ENCODE measurements at regions not wholly inside any gene's neighbourhood (a gene's known extent, or its start where the extent isn't known, plus 50 kb on each side); places are given as distances from the start of the nearest gene placed in this dataset.
A peak's percentile ranks its signal among the peaks of the same experiment; 100 is the strongest.

GRCh38 chr18:59810735-59811520, 88.9 kb upstream of the PMAIP1 start:
- TF ChIP-seq GATA2 (IDR thresholded peaks at IDR 0.05; ENCODE audit: low read depth, low read length) (peak; percentile 18; the same call in 1 of the 2 replicates), GATA3 (IDR thresholded peaks at IDR 0.05; ENCODE audit: low read depth, low read length) (no peak)
